ENCODE measurements at regions not wholly inside any gene's neighbourhood (a gene's known extent, or its start where the extent isn't known, plus 50 kb on each side); places are given as distances from the start of the nearest gene placed in this dataset.

DNA sequence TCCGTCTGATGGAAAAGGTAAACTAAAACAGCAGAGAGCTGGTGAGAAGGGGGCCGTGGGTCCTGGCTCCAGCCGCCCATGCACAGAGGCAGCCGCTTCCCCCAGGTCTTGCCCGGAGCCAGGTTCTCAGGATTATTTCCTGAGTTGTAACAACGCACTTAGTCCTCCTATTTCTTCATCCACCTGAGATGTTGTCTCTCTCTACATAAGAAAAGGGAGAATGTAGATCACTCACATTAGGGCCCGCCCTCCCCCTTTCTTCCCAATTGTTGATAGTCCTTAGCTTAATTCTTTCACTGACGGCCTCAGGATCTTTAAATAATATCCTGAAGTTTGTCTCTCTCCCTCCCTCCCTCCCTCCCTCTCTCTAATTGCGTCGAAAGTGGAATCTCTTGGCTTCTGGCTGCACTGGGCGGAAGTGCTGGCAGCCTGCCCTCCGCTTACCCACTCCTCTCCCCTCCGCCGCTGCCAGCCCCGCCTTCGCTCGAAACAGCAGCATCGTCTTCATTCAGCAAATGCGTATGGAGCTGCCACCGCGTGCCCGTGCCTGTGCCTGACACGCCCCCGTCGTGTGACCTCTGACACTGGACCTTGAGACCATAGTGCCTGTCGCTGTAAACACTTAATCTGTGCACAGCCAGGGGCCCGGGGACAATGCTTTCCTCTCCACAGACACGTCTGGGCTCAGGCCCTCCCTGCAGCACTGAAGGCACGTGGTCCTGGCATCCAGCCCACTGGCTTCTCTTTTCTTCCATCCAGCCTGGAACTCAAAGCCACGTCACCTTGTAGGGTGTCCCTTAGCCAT, 174.5 kb upstream of the PPP2R2D start:
- peak; percentile 74 for DNase-seq

GRCh38 chr10:131726967-131727366, 173.8 kb upstream of the PPP2R2D start:
- no peak for DNase-seq

DNA sequence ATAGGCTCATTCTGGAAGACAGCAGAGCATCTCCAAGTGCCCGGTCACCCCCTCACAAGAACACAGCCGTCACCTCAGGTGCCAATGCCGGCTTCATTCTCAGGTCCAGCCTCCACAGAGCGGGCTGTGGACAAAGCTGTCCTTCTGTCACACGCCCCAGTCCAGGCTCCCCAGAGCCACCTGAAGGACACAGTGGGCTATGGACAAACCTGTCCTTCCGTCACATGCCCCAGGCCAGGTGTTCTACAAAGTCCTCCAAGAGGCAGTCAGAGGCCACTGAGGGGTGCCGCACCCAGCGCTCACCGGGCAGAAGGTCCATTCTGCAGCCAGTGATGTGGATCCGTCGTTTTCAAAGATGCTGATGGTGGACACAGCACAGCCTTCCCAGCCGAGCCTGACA, 173.2 kb upstream of the PPP2R2D start:
- no peak for DNase-seq

DNA sequence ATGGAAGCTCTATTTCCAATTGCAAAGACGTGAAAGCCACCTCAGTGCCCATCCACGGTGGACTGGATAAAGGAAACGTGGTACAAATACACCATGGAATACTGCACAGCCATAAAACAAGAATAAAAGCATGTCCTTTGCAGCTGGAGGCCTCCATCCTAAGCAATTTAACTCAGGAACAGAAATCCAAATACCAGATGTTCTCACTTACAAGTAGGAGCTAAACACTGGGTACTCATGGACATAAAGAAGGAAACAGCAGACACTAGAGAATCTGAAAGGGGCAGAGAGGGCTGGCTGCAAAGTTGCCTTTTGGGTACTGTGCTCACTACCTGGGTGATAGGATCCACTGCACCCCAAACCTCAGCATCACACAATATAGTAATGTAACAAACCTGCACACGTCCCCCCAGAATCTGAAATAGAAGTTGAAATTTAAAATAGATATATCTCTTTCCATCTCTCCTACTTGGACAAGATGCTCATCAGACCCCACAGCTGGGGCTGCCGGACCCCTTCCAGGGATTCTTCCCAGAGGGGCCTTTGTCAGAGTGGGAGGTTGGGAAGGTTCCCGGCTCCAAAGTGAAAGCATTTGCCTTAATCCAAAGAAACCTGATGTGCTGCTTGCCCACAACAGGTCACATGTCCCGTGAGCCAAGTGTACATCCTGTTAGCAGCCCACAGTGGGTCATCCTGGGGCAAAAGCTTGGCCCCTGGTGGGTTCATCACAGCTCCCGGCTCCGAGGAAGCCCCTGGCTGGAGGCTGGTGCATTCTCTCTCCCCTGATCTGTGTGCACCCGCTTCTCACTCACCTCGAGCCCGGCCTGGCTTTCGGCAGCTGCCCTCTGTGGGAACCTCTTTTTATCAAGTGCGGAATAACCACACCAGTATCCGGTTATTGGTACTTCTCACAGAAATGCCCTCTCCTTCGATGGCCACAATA, 172.3 kb upstream of the PPP2R2D start:
- DNase-seq = no peak

DNA sequence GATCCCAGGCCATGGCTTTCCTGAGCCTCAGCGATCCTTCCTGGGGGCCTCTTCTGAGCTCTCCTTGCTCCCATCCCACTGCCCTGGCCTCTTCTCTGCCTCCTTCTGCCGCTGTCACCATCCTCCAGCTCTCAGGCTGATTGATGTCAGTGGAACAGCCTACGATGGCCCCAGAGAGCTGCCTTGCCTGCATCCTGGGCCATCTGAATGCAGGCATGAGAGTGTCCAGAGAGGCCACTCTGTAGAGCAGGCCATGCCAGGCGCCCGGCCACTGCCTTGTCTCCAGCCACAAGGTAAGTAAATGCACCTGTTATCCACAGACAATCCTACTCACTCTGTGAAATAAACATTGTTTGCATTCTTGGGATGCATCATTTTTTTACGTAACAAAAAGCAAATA, 171.4 kb upstream of the PPP2R2D start:
- no peak for DNase-seq

DNA sequence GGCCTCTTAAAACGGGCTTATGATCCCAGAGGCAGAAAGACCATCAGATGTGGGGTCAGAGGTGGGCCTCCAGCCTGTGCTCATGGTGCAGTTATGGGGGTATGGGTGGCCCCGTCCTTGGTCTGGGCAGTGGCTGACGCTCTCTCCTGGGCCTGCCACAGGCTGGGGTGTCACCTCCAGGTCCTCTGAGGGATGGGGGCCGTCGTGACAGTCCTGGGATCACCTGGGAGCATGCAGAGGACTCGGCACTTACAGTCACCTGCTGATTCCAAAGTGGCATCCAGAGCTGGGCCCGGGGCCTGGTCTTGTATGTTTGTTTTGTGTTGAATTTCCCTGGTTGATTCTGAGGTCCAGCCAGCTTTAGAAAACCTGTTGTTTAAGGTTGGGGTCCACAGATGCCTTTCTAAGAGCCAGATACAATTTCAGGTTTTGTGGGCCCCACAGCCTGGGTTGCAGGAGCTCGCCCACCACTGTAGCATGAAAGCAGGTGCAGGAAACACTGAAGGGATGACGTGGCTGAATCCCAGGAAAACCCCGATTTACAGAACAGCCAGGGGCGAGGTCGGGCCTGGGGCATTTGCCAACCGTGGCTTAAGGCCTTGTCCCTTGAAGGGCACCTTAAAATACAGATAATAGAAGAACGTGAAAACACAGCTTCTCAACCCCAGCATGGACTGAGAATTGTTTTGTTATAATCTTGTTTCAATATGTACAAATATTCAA, 170.7 kb upstream of the PPP2R2D start:
- no peak for DNase-seq

- DNase-seq = no peak
Measured at GRCh38 chr10:131730771-131731497, 169.9 kb upstream of the PPP2R2D start.

- DNase-seq = no peak
Measured at GRCh38 chr10:131731780-131732630, 168.8 kb upstream of the PPP2R2D start.

DNA sequence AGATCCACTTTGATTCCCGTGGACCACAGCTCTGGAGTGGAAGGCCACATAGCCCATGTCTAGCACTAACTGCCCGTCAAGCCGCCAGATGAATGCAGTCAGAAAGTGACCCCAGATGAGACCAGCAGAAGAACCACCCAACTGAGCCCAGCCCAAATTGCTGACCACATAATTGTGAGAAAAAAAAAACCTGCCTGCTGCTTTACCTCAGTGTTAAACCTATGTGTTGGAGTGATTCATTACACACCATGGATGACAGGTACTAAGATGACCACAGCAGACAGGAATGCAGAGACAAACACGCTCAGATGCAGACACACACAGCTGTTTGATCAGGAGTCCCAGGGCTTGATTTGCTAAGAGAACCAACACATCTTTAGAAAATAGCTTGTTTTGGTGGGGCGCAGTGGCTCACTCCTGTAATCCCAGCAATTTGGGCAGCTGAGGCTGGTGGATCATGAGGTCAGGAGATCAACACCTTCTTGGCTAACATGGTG, 168.1 kb upstream of the PPP2R2D start:
- no peak for DNase-seq

GRCh38 chr10:131733596-131733995, 167.2 kb upstream of the PPP2R2D start:
- DNase-seq = no peak

DNA sequence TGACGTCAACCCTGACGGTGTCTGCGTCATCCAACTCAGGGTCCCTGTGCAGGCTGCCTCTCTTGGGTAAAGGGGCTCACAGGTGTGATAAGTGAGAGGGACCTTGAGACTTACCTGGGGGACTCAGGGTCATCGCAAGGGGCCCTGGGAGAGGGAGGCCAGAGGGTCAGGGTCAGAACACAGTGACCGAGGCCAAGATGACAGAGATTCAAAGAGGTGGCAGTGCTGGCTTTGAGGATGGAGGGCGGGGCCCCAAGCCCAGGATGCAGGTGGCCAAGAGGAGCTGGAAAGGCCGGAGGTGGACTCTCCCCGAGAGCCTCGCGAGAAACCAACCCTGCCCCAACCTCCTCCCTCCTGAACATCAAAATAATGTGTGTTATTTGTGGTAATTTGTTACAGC, 165.2 kb upstream of the PPP2R2D start:
- no peak for DNase-seq

DNA sequence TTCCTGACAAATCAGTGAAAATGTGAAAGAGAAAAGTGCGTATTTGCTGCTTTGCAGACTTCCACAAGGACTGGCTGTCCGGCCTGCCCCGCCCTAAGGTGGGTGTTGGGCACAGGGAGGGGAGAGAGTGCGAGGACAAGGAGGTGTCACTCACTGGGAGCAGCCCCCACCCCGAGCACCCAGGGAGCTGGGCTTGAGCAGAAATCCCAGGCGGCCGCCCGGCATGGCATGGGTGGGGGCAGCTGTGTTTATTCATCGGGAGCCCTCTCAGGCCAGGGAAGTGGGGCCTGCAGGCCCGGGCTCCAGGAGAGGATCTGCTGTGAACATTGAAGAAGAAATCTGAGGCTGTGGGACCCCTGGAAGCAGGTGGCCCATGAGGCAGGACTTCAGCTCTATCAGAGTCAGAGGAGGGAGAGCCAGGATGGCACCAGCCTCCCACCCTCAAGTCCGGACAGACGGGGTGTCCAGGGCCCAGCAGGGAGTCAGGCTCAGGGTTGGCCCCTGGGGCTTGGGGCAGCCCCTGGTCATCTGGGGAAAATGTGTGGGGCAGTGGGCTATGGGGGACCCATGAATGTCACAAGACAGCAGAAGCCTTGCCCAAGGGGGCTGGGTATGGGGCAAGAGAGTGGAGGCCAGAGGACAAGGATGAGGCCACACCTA, 164.4 kb upstream of the PPP2R2D start:
- DNase-seq = no peak

DNA sequence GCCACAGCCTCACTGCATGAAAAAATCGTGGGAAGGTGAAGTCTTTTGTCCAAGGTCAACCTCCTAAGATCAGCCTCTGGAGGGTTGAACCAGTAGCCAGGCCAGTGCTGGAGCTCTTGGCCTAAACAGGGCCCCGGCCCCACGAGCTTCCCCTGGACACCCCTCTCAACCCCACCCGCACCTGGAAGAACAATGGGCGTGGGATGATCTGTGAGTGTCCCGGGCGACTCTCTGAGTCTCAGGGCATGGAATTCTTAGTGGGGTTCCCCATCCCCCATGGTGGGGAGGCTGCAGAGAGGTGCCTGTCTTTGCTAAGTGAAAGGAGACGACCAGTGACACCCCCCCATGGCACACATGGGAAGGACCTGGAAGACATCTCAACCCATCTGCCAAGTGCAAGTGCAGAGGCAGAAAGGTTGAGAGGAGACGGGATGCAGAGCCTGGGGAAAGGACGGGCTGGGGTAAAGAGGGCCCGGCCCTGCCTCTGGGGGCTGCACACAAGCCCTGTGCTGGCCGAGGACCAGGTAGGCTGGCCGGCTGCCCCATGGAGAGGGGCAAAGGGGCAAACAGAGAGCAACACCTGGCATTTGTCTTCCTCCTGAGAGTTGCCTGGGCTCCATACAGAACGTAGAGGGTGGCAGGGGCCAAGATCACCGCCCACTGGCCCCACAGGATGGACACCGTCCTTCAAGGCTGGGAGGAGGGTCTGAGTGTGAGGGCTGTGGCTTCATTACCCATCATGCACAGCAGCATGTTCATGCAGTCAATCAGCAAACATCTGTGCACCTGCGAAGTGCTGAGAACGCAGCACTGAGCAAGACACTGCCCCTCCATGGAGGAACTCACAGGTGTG, 163.0 kb upstream of the PPP2R2D start:
- no peak for DNase-seq

- no peak for DNase-seq
Measured at GRCh38 chr10:131738396-131738735, 162.4 kb upstream of the PPP2R2D start.

GRCh38 chr10:131739206-131739605, 161.6 kb upstream of the PPP2R2D start:
- DNase-seq = no peak

DNA sequence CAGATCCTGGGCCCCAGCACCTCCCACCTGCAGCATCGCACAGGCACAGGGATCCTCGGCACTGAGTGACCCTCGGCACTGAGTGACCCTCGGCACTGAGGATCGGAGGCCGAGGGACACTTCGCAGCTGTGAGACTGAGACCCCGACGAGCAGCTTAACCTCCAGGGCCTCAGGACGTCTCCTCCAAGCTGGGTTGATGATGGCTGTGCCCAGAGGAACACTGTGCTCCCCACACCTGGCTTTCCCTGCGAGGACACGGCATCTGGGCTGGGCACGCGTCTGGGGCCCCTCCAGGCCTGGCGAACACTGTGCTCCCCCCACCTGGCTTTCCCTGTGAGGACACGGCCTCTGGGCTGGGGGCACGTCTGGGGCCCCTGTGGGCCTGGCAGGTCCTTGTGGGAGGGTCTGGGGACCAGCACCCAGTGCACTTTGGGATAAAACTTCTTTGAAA, 158.3 kb upstream of the PPP2R2D start:
- no peak for DNase-seq

- DNase-seq = no peak
Measured at GRCh38 chr10:131743190-131744151, 157.3 kb upstream of the PPP2R2D start.

GRCh38 chr10:131744346-131744745, 156.5 kb upstream of the PPP2R2D start:
- no peak for DNase-seq

GRCh38 chr10:131745591-131745990, 155.2 kb upstream of the PPP2R2D start:
- no peak for DNase-seq
